SK-N-DZ (cell line): ENCODE measurements at regions not wholly inside any gene's neighbourhood (a gene's known extent, or its start where the extent isn't known, plus 50 kb on each side); places are given as distances from the start of the nearest gene placed in this dataset.

ENCODE experiments used
- DNase-seq: peaks from one replicate; pipeline ENCODE4 v3.0.0-alpha.2; 2015; ENCODE audit warnings: low spot score

DNA sequence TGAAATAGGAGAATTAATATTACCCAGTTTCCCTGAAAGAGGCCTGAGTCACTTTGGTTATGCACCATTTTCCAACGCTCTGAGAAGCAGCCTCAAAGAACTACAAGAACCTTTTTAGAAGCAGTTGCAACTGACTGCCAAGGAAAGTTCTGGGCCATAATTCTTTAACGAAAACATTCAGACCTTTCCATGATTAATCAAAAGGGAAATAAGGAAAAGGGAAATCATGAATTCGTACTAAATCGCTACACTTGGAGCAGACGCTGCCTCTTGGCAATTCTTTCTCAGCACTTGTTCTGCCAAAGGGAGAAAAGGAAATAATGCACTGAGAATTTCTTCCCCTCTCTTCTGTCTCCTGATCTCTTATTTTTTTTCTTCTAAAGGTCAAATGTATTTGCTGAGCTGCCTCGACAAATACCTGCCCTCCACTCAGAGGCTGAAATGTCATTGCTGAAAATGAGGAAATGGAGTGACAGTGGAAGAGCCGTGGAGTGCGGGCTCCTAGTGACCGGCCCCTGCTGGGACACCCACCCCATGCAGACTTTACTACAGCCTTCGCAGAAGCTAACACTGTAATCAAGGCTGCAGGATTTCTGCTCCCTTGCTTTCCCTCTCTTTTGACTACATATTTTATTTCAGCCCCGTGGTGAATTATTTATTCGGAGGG, 67.9 kb upstream of the GALNT2 start:
- DNase-seq: no peak

DNA sequence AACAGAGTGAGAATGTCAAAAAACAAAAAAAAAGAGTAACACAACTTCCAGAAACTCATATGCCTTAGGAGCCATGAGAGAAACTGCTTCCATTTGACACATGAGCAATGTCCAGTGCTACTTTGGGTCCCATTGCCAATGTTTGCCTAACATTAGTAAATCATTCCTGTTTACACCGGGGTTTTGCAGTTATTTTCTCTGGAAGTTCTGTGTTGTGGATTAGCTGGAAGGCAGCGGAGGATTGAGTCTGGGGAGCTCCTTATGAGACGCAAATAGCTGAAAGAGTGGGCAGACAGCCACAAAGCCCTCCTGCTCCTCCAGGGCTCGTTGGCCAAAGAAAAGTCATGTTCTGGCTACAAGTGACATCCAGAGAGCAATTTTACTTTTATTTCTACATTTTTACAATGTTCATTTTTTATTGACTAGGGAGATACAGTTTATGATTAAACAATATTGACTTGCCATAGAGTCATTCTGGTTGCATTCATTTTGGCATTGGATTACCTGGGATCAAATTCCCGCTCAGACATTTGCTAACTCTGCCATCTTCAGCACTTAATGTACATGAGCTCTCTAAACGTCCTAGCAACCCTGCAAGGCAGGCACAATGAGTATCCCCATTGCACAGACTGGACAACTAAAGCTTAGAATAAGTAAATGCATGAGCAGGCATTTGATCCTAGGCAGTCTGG, 66.4 kb upstream of the GALNT2 start:
- no peak for DNase-seq

DNA sequence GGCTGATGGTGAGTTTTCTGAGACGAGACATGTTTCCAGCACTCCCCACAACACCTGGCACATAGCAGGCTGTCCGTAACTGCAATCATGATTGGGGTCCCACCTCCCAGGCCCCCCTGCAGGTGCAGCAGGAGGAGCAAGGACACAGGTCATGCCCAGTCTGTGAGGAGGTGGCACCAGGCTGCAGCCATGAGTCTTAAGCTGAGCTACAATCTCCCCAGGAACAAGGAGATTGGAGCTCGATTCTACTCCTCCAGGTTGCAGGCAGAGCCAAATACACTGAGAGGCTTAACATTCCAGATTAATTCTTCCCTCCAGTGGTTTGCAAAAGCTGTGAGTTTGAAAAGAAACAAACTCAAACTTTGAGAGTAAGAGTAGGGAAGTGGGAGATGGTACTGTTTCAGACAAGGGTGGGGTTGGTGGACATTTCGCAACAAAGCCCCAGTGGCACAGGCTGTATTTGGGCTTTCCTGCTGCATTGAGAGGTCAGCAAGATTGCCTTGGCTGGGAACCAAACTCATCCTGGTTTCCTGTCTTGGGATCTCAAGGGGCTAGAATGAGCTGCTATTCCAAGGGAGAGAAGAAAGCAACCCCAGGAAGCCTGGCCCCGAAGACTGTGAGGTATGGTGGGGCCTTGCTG, 64.8 kb upstream of the GALNT2 start:
- no peak for DNase-seq

DNA sequence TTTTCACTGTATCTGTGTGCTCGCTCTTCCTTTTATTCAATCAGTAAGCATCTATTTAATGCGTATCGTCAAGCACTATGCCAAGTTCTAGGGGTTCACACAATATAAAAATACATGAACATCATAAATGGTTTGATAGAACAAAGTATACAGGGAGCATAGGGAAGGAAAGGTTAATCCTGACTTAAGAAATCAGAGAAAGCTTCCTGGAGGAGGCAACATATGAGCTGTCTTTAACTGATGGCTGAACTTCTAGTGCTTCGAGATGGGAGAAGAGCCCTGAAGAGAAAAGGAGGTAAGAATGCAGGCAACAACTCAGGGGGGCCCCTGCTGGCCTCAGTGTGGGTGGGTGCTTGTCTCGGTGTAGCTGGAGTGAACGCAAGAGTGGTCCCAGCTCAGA, 63.6 kb upstream of the GALNT2 start:
- no peak for DNase-seq

DNA sequence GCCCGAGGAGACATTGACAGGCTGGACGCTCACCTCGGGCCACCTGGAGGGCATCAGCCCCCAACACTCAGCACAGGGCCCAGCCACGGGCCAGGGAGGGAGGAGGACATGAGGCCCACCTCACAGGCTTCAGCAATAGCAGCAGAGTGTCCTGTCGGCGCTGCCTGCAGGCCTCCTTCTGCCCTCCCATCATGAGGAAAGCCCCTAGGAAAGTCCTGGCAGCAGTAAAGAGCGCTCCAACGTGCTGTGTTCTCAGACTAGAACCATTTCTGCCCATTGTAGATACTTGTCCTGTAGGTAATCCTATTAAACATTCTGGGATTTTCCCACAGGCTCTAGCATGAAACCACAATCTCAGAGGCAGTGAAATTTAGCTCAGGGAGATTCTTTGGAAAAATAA, 62.0 kb upstream of the GALNT2 start:
- DNase-seq: no peak

DNA sequence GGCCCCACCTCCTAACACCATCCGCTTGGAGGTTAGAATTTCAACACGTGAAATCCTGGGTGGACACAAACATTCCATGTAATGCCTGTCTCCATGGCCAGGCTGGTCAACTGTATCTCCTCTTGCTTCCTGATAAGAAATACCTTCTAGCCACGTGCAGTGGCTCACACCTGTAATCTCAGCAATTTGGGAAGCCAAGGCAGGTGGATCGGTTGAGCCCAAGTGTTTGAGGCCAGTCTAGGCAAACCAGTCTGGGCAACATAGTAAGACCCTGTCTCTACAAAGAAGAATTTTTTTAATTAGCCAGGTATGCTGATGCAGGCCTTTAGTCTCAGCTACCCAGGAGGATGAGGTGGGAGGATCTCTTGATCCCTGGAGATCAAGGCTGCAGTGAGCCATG, 58.3 kb upstream of the GALNT2 start:
- DNase-seq: no peak

DNA sequence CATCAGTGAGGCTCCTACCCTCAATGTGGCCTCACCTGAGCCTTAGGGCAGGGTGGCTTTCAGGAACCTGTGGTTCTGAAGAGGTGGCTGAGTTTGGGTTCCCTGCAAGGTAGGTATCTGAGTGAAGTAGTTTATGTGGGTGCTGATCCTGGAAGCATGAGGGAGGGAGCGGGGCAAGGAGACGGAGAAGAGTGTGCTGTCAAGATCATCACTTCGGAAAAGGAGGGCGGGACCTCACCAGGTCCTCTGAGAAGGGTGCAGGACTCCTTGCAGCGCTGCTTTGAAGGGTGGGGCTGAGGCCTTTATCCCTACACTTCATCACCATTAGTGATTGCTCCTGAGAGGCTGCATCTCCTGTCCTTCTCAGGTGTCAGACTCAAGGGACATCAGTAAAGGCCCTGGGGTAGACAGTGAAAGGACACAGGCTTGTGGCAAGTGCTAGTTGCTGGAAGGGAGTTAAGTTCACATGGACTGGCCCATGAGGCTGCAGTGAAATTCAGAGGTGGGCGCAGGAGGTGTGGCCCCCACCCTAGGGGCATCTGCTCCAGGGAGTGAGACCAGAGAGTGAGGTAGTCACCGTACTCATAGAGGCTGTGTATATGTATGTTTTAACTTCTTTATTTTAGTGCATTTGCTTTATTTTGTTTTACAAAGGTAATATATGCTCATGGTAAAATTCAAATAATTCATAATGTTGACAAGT, 57.3 kb upstream of the GALNT2 start:
- no peak for DNase-seq

DNA sequence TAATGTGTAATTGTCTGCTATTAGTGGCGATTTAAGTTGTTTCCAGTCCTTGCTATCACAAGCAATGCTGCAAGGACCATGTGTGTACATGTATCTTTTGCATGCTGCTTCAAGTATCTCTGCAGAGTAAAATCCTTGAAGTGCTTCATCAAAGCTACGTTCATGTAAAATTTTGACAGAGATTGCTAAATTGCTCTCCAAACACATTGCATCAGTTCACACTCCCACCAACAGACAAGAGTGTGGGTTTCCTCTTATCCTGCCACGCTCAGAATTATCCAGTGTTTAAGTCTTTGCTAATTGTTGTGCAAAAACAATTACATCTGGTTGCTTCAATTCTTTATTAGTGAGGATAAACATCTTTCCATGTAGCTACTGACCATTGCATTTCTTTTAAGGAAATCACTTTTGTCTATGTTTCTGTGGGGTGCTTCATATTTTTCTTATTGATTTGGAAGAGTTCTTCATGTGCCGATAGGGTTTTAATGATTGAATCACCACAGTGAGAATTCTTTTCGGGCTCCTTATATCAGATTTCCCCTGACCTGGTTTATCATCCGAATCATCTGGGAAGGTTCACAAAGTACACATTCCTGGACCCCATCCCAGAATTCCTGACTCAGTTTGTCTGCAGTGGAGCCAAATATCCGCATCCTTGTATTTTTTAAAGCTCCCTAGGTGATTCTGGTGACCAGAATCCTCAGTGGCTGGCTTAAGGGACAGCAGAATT, 56.3 kb upstream of the GALNT2 start:
- no peak for DNase-seq

DNA sequence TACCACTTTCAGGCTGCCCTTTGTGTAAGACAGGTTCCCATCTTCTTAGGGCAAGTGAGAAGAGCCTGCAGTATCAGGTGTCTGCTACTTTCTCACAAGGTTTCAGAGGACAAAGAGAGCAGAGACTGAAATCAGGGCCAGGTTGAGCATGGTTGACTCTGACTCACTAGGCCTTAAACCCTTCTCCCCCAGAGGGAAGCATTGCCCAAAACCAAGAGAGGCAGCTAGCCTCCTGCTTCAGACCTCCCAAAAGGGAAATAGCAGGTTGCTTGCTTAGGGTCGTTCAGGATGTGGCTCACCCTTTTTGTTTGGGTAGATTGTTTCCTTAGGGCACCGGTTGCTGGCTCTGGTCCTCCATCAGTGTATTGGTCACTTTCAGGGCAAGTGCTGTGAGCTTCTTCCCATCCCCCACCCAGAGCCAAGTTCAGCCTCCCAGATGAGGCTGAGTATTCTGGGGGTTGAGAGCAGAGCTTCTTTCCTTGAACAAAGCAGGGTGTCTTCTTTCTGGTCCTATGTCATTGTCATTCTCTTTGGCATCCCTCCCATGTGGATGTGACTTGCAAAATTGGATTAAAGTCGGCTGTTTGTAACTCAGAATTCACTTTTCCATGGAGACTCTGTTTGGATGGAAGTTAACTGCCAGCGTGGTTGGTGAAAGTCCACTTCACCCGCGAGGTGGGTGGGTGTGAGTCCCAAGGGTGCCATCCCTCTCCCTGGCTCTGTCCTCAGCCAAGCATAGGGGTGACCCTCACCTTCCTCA, 55.5 kb upstream of the GALNT2 start:
- DNase-seq: no peak

DNA sequence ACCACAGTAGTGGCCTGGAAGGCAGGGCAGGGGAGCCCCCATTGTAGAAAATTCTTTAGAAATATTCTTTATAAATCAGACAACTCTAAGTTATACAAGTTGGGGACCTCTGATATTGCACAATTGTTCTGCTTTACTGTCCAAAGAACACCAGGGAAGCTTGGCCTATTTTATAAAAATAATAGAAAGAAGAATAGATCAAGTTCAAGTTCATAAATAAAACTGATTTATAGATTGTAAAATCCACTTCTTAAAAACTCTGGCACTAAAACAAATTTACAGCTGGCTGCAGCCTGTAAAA, 55.0 kb upstream of the GALNT2 start:
- no peak for DNase-seq

DNA sequence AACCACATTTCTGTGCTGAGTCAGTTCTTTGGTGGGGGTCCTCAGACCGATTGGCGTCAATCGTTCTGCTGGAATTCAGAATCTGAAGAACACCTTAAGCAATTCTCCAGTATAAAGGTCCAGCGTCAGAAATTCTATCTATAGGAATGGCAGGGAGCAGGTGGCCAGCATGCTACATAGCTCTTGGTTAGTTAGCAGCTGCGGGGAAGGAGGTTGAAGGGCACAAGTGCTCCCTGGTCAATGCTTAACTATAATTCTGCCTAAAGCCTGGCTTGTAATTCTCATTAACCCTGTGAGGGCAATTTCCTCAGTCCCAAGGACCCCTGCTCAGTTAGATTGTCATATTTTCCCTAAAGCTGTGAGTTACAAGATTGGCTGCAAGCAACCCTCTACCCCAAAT, 54.3 kb upstream of the GALNT2 start:
- no peak for DNase-seq

DNA sequence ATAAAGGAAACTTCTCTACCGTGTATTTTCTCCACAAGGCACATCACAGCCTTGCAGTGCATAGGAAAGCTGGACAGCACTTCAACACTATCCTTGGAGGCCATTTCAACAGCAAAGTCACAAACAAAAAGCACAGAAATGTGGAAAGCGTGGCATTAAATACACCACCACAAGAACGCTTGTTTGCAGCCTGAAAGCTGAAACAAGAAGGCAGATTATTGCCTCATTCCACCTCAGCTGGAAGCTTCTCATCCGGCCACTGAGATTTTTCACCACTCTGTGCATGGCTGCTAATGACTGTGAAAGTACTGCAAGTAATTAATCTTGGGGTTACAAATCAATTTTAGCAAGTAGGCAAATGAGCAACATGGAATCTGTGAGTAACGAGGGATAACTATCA, 50.9 kb upstream of the GALNT2 start:
- no peak for DNase-seq
